ENCODE measurements at regions not wholly inside any gene's neighbourhood (a gene's known extent, or its start where the extent isn't known, plus 50 kb on each side); places are given as distances from the start of the nearest gene placed in this dataset.

DNA sequence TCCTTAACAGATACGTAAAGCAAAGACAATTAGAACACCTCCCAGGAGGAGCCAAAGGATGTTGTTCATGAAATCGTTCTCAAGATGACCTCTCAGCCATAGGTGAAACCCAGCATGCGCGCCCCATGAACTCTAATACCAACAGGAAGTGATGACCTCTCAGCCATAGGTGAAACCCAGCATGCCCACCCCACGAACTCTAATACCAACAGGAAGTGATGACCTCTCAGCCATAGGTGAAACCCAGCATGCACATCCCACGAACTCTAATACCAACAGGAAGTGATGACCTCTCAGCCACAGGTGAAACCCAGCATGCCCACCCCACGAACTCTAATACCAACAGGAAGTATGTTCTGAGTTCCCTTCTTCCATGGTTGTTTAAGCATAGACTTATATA is 205.2 kb upstream of the ADARB2 start:
- TF ChIP-seq, protein P1, sequence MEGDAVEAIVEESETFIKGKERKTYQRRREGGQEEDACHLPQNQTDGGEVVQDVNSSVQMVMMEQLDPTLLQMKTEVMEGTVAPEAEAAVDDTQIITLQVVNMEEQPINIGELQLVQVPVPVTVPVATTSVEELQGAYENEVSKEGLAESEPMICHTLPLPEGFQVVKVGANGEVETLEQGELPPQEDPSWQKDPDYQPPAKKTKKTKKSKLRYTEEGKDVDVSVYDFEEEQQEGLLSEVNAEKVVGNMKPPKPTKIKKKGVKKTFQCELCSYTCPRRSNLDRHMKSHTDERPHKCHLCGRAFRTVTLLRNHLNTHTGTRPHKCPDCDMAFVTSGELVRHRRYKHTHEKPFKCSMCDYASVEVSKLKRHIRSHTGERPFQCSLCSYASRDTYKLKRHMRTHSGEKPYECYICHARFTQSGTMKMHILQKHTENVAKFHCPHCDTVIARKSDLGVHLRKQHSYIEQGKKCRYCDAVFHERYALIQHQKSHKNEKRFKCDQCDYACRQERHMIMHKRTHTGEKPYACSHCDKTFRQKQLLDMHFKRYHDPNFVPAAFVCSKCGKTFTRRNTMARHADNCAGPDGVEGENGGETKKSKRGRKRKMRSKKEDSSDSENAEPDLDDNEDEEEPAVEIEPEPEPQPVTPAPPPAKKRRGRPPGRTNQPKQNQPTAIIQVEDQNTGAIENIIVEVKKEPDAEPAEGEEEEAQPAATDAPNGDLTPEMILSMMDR (IDR thresholded peaks at IDR 0.05) = no peak
- TF ChIP-seq POLR2A (IDR thresholded peaks at IDR 0.05) (no peak), POLR2AphosphoS5 (IDR thresholded peaks at IDR 0.05; ENCODE audit: insufficient read depth in 1 of 2, low read depth in 1 of 2) (no peak)
